ENCODE measurements at regions not wholly inside any gene's neighbourhood (a gene's known extent, or its start where the extent isn't known, plus 50 kb on each side); places are given as distances from the start of the nearest gene placed in this dataset.
"Not testable (repeated sequence)": the region's sequence is repeated elsewhere in the genome, so short reads cannot be mapped to it uniquely, and the experiment has no call there.

GRCh38 chr12:127161466-127161865, 1105.5 kb upstream of the TMEM132C start:
- no peak for DNase-seq

- DNase-seq = no peak
Observed at GRCh38 chr12:127162307-127162706, 1104.7 kb upstream of the TMEM132C start.

GRCh38 chr12:127162902-127163301, 1104.1 kb upstream of the TMEM132C start:
- peak; percentile 8 for DNase-seq

- peak; percentile 84 for DNase-seq
Observed at GRCh38 chr12:127165567-127166392, 1101.2 kb upstream of the TMEM132C start.

- no peak for DNase-seq
Observed at GRCh38 chr12:127169321-127170181, 1097.4 kb upstream of the TMEM132C start.

- no peak for DNase-seq
Observed at GRCh38 chr12:127170226-127171180, 1096.5 kb upstream of the TMEM132C start.

GRCh38 chr12:127172861-127173260, 1094.1 kb upstream of the TMEM132C start:
- no peak for DNase-seq

GRCh38 chr12:127173971-127174370, 1093.0 kb upstream of the TMEM132C start:
- not testable (repeated sequence) for DNase-seq

- DNase-seq = no peak
Observed at GRCh38 chr12:127174881-127175280, 1092.1 kb upstream of the TMEM132C start.

- no peak for DNase-seq
Observed at GRCh38 chr12:127175361-127175760, 1091.6 kb upstream of the TMEM132C start.

GRCh38 chr12:127176804-127177203, 1090.2 kb upstream of the TMEM132C start:
- no peak for DNase-seq

- DNase-seq = no peak
Observed at GRCh38 chr12:127178052-127178451, 1088.9 kb upstream of the TMEM132C start.

- no peak for DNase-seq
Observed at GRCh38 chr12:127178463-127178862, 1088.5 kb upstream of the TMEM132C start.

GRCh38 chr12:127179176-127179575, 1087.8 kb upstream of the TMEM132C start:
- no peak for DNase-seq

- no peak for DNase-seq
Observed at GRCh38 chr12:127182018-127182417, 1085.0 kb upstream of the TMEM132C start.

- no peak for DNase-seq
Observed at GRCh38 chr12:127189992-127190391, 1077.0 kb upstream of the TMEM132C start.

- no peak for DNase-seq
Observed at GRCh38 chr12:127191129-127191528, 1075.8 kb upstream of the TMEM132C start.

- no peak for DNase-seq
Observed at GRCh38 chr12:127192391-127192790, 1074.6 kb upstream of the TMEM132C start.

- no peak for DNase-seq
Observed at GRCh38 chr12:127193341-127193740, 1073.6 kb upstream of the TMEM132C start.

GRCh38 chr12:127194176-127194575, 1072.8 kb upstream of the TMEM132C start:
- no peak for DNase-seq

GRCh38 chr12:127205781-127206555, 1061.0 kb upstream of the TMEM132C start:
- no peak for DNase-seq

GRCh38 chr12:127209318-127209717, 1057.7 kb upstream of the TMEM132C start:
- DNase-seq = no peak

All from hematopoietic multipotent progenitor cell treated with erythropoietin and hydrocortisone succinate and interleukin-3 and kit ligand, for 6 days (in vitro differentiated cells).